K562 (cell line): ENCODE measurements at regions not wholly inside any gene's neighbourhood (a gene's known extent, or its start where the extent isn't known, plus 50 kb on each side); places are given as distances from the start of the nearest gene placed in this dataset.

ENCODE experiments used
- ATAC-seq: fragments of 200-7000 bp; cut with Tn5 transposase; 3 replicates; pipeline ENCODE4 v1.9.1; 2020; ENCODE audit warnings: moderate library complexity
- BruUV-seq: library from RNA; stranded (reverse); fragments of 400-500 nt; replicated peaks from 2 replicates; lab custom pipeline; 2021; lab: Mats Ljungman, UMichigan
- CTCF ChIA-PET: fragments of 300-600 bp; formaldehyde crosslinking; extraction: SDS; loops from one replicate; lab custom pipeline; 2021; ENCODE audit warnings: low intra/inter-chr PET ratio; lab: Yijun Ruan, JAX
- POLR2A ChIA-PET: fragments of 300-600, 350-650 bp; sonication (Branson Sonifier 250); formaldehyde crosslinking; extraction: SDS; loops from one replicate; lab custom pipeline; 2021; ENCODE audit warnings: antibody characterized with exemption, inconsistent platforms; lab: Yijun Ruan, JAX
- DNase-seq, 4 experiments: peaks; one replicate each; pipeline versions ENCODE4 v3.0.0 to v3.0.0-alpha.2; 2011 to 2018; ENCODE audit warnings: low spot score in 3 of 4, mixed read lengths in 3 of 4; ENCODE audit errors: extremely low read depth in 1 of 4
- FAIRE-seq: peaks from 2 replicates; lab custom pipeline; 2011; peaks lifted over from hg19 to GRCh38; lab: Jason Lieb, UNC
- H2AFZ ChIP-seq: 2 replicates; pipeline ENCODE4 v1.6.0; 2011; ENCODE audit warnings: low read depth, low read length, control low read depth, inconsistent platforms
- H3K27ac ChIP-seq: fragments of 200-600 bp; 3 replicates; pipeline ENCODE4 v1.8.0; 2011; ENCODE audit warnings: low read depth, mild to moderate bottlenecking, control low read depth, inconsistent platforms, low read length, moderate library complexity, mixed read lengths; ENCODE audit errors: extremely low read depth
- H3K27me3 ChIP-seq, 2 experiments: fragments of 300-600 bp in 1 of 2; 2 replicates in 1 of 2; 3 replicates in 1 of 2; pipeline versions ENCODE4 v1.6.0 to v1.8.0; 2011; ENCODE audit warnings: inconsistent platforms in 2 of 2, low read length in 2 of 2, mild to moderate bottlenecking in 1 of 2, mixed read lengths in 1 of 2, moderate library complexity in 1 of 2; ENCODE audit not compliant: control insufficient read depth in 2 of 2, insufficient read depth in 2 of 2
- H3K36me3 ChIP-seq: fragments of 300-600 bp; 3 replicates; pipeline ENCODE4 v1.8.0; 2011; ENCODE audit warnings: mild to moderate bottlenecking, low read length, inconsistent platforms; ENCODE audit not compliant: control insufficient read depth, insufficient read depth
- H3K4me1 ChIP-seq, 2 experiments: fragments of 200-600 bp in 1 of 2; replicated peaks in 1 of 2; 2 replicates in 1 of 2; 3 replicates in 1 of 2; pipeline versions ENCODE4 v1.5.1 to v1.8.0; 2011; ENCODE audit warnings: inconsistent platforms in 2 of 2, low read length in 2 of 2, mild to moderate bottlenecking in 1 of 2, mixed read lengths in 1 of 2, moderate library complexity in 1 of 2; ENCODE audit not compliant: control insufficient read depth in 2 of 2, insufficient read depth in 2 of 2
- H3K4me2 ChIP-seq: 2 replicates; pipeline ENCODE4 v1.6.1; 2011; ENCODE audit warnings: low read length, control low read depth, inconsistent platforms, mixed read lengths; ENCODE audit not compliant: insufficient read depth
- H3K4me3 ChIP-seq: fragments of 200-600 bp; sonication (generic), shearing (Covaris generic); 2 replicates; pipeline ENCODE4 v1.5.1; 2016; ENCODE audit warnings: control low read depth, inconsistent platforms
- H3K79me2 ChIP-seq: fragments of 200-600 bp; 3 replicates; pipeline ENCODE4 v1.8.0; 2011; ENCODE audit warnings: low read length, inconsistent platforms; ENCODE audit not compliant: control insufficient read depth, insufficient read depth
- H3K9ac ChIP-seq, 2 experiments: 2 replicates each; pipeline versions ENCODE4 v1.6.0 to v1.6.1; 2011; ENCODE audit warnings: low read depth in 2 of 2, low read length in 2 of 2, control low read depth in 1 of 2, inconsistent platforms in 1 of 2, mild to moderate bottlenecking in 1 of 2, mixed read lengths in 1 of 2; ENCODE audit not compliant: insufficient read depth in 1 of 2
- H3K9me1 ChIP-seq: one replicate; pipeline ENCODE4 v1.6.0; 2011; ENCODE audit warnings: inconsistent platforms, mild to moderate bottlenecking, low read length, moderate library complexity; ENCODE audit not compliant: control insufficient read depth, insufficient read depth
- H3K9me3 ChIP-seq: replicated peaks from 2 replicates; pipeline ENCODE4 v1.5.1; 2011; ENCODE audit warnings: low read depth, low read length, inconsistent platforms; ENCODE audit not compliant: control insufficient read depth, insufficient read depth
- H4K20me1 ChIP-seq: replicated peaks from 2 replicates; pipeline ENCODE4 v1.6.1; 2011; ENCODE audit warnings: low read length, inconsistent platforms, mixed read lengths; ENCODE audit not compliant: control insufficient read depth, insufficient read depth
- HOXB6 ChIP-seq: fragments of 250-450 bp; sonication (Bioruptor Pico); IDR thresholded peaks from 2 replicates; pipeline ENCODE4 v1.5.1; 2022; ENCODE audit warnings: mild to moderate bottlenecking, borderline replicate concordance
- HSF4 ChIP-seq: fragments of 250-450 bp; sonication (Bioruptor Pico); IDR thresholded peaks from 2 replicates; pipeline ENCODE4 v2.1.2; 2022; ENCODE audit warnings: mild to moderate bottlenecking, moderate library complexity, borderline replicate concordance
- IRF2 ChIP-seq: sonication (generic); formaldehyde crosslinking; IDR thresholded peaks from 2 replicates; pipeline ENCODE4 v1.8.1; 2022; ENCODE audit warnings: mild to moderate bottlenecking, missing genetic modification reagents
- L3MBTL2 ChIP-seq: fragments of 450-650 bp; IDR thresholded peaks from 2 replicates; pipeline ENCODE4 v1.6.1; 2016; ENCODE audit warnings: mild to moderate bottlenecking, moderate library complexity
- LCOR ChIP-seq: sonication (generic); formaldehyde crosslinking; IDR thresholded peaks from 2 replicates; pipeline ENCODE4 v1.8.0; 2022; ENCODE audit warnings: mild to moderate bottlenecking, missing genetic modification reagents
- NBN ChIP-seq: fragments of 450-650 bp; IDR thresholded peaks from 2 replicates; pipeline ENCODE4 v1.6.1; 2016; ENCODE audit warnings: low read depth, mild to moderate bottlenecking
- ZNF232 ChIP-seq: sonication (generic); formaldehyde crosslinking; IDR thresholded peaks from 2 replicates; pipeline ENCODE4 v1.8.0; 2022; ENCODE audit warnings: mild to moderate bottlenecking, missing genetic modification reagents
- WGBS: fragments of 100-300 bp; shearing (Covaris generic); methylation state at CpG from one replicate; pipeline ENCODE4 v1.1.6; 2016; ENCODE audit warnings: low coverage, mixed read lengths; ENCODE audit not compliant: insufficient coverage; ENCODE audit errors: missing lambda C conversion rate; 5-methylcytosine and 5-hydroxymethylcytosine counted together
- in situ Hi-C: fragments of 300-500 bp; cut with MboI; formaldehyde crosslinking; loops from 4 replicates; pipeline ENCODE4 v1.15.0; 2018; ENCODE audit warnings: inconsistent platforms, mixed read lengths
- intact Hi-C: fragments of 100-400 bp; cut with micrococcal nuclease; formaldehyde crosslinking; loops from 2 replicates; pipeline ENCODE4 v1.14.2; 2022
- TF ChIP-seq, protein P1 (sequence below): sonication (generic); formaldehyde crosslinking; IDR thresholded peaks from 2 replicates; pipeline ENCODE4 v1.8.0; 2022; ENCODE audit warnings: mild to moderate bottlenecking, missing genetic modification reagents
- TF ChIP-seq, protein P2 (sequence below): fragments of 450-650 bp; conservative IDR thresholded peaks from 2 replicates; pipeline ENCODE4 v1.6.1; 2016; ENCODE audit warnings: missing genetic modification characterization, low read depth, mild to moderate bottlenecking, control low read depth, missing compliant biosample characterization
- TF ChIP-seq, protein P3 (sequence below): fragments of 250-450 bp; sonication (Bioruptor Pico); IDR thresholded peaks from 2 replicates; pipeline ENCODE4 v1.8.0; 2022; ENCODE audit warnings: moderate library complexity, mild to moderate bottlenecking, inconsistent platforms
- TF ChIP-seq, protein P4 (sequence below): sonication (generic); formaldehyde crosslinking; IDR thresholded peaks from 2 replicates; pipeline ENCODE4 v1.9.0; 2022; ENCODE audit warnings: mild to moderate bottlenecking, missing genetic modification reagents

GRCh38 chr4:28555866-28556265 is 1695.2 kb downstream of the STIM2 start:
- Histone ChIP-seq H3K4me2 (no peak overlapping the region), H3K27ac (no peak overlapping the region), H2AFZ (no peak overlapping the region), H3K9me3 (no peaks in the 10 kb centered on the region; the same call in 1 of the 2 replicates), H3K9ac (no peak overlapping the region), H3K4me3 (no peak overlapping the region), H4K20me1 (no peaks in the 10 kb centered on the region), H3K9me1 (no peaks in the 10 kb centered on the region), H3K4me1 (no peaks in the 10 kb centered on the region), H3K36me3 (no peaks in the 10 kb centered on the region), H3K79me2 (no peaks in the 10 kb centered on the region), H3K27me3 (no peaks in the 10 kb centered on the region)
- DNase-seq (no peak), ATAC-seq (no peak), FAIRE-seq (no peak)
- 0% methylated on average over 2 of the region's 2 CpGs for WGBS
- no peak for TF ChIP-seq HSF4 (CRISPR knock-in tag)
- no peak for TF ChIP-seq HOXB6
- TF ChIP-seq, protein P1, sequence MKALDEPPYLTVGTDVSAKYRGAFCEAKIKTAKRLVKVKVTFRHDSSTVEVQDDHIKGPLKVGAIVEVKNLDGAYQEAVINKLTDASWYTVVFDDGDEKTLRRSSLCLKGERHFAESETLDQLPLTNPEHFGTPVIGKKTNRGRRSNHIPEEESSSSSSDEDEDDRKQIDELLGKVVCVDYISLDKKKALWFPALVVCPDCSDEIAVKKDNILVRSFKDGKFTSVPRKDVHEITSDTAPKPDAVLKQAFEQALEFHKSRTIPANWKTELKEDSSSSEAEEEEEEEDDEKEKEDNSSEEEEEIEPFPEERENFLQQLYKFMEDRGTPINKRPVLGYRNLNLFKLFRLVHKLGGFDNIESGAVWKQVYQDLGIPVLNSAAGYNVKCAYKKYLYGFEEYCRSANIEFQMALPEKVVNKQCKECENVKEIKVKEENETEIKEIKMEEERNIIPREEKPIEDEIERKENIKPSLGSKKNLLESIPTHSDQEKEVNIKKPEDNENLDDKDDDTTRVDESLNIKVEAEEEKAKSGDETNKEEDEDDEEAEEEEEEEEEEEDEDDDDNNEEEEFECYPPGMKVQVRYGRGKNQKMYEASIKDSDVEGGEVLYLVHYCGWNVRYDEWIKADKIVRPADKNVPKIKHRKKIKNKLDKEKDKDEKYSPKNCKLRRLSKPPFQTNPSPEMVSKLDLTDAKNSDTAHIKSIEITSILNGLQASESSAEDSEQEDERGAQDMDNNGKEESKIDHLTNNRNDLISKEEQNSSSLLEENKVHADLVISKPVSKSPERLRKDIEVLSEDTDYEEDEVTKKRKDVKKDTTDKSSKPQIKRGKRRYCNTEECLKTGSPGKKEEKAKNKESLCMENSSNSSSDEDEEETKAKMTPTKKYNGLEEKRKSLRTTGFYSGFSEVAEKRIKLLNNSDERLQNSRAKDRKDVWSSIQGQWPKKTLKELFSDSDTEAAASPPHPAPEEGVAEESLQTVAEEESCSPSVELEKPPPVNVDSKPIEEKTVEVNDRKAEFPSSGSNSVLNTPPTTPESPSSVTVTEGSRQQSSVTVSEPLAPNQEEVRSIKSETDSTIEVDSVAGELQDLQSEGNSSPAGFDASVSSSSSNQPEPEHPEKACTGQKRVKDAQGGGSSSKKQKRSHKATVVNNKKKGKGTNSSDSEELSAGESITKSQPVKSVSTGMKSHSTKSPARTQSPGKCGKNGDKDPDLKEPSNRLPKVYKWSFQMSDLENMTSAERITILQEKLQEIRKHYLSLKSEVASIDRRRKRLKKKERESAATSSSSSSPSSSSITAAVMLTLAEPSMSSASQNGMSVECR (CRISPR knock-in tag) = no peak
- TF ChIP-seq LCOR (CRISPR knock-in tag) = no peak
- no peak for TF ChIP-seq L3MBTL2
- TF ChIP-seq, protein P2, sequence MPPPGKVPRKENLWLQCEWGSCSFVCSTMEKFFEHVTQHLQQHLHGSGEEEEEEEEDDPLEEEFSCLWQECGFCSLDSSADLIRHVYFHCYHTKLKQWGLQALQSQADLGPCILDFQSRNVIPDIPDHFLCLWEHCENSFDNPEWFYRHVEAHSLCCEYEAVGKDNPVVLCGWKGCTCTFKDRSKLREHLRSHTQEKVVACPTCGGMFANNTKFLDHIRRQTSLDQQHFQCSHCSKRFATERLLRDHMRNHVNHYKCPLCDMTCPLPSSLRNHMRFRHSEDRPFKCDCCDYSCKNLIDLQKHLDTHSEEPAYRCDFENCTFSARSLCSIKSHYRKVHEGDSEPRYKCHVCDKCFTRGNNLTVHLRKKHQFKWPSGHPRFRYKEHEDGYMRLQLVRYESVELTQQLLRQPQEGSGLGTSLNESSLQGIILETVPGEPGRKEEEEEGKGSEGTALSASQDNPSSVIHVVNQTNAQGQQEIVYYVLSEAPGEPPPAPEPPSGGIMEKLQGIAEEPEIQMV = no peak
- TF ChIP-seq, protein P3, sequence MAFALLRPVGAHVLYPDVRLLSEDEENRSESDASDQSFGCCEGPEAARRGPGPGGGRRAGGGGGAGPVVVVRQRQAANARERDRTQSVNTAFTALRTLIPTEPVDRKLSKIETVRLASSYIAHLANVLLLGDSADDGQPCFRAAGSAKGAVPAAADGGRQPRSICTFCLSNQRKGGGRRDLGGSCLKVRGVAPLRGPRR = no peak
- TF ChIP-seq, protein P4, sequence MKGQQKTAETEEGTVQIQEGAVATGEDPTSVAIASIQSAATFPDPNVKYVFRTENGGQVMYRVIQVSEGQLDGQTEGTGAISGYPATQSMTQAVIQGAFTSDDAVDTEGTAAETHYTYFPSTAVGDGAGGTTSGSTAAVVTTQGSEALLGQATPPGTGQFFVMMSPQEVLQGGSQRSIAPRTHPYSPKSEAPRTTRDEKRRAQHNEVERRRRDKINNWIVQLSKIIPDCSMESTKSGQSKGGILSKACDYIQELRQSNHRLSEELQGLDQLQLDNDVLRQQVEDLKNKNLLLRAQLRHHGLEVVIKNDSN (CRISPR knock-in tag) = no peak
- TF ChIP-seq IRF2 = no peak
- no peak for TF ChIP-seq NBN
- TF ChIP-seq ZNF232 = no peak
- intact Hi-C loops (no loop called here), in situ Hi-C loops (no loop called here)
- ChIA-PET POLR2A (no interaction called here), CTCF (no interaction called here)
- BruUV-seq = no TSS peak
